ENCODE measurements at regions not wholly inside any gene's neighbourhood (a gene's known extent, or its start where the extent isn't known, plus 50 kb on each side); places are given as distances from the start of the nearest gene placed in this dataset.

DNA sequence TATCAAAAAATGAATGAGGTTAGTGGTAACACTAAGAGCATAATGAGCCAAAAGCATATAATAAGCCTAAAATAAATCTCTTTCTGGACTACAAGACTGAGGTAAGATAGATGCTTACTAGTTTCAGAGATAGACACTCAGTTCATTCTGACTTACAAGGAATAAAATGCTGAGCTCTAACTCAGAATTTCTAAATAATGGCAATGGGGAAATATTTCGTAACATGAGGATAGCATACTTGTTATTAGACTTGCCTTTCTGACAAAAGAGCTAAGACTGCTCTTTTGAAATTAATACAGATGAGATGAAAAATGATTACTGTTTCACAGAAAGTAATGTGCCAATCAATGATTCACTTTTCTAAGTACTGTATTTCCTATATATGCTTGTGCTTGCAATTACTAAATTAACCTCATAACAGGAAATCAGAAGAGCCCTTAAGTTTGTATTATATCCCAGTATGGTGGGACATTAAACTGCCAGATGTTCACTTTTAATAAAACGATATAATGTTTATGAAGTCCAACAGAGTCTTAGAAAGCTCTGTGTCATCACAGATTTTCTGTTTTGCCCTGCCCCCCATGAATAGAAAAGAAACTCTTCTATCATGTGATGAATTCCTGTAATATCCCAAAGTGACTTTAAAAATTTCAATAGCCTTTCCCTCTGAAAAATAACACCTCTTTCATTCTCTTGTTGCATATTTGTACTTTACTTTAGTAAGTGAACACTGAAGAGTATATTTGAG is 2771.0 kb upstream of the PCDH20 start:
- Histone ChIP-seq H3K27me3 (ENCODE audit: low read depth) (no peaks in the 10 kb centered on the region), H3K4me1 (no peaks in the 10 kb centered on the region), H3K9me3 (no peaks in the 10 kb centered on the region), H3K27ac (no peak overlapping the region), H3K4me3 (no peak overlapping the region), H3K36me3 (no peaks in the 10 kb centered on the region)
- no peak for DNase-seq
- intact Hi-C loops (cut with DNase I), result no loop called here
- TF ChIP-seq, protein P1, sequence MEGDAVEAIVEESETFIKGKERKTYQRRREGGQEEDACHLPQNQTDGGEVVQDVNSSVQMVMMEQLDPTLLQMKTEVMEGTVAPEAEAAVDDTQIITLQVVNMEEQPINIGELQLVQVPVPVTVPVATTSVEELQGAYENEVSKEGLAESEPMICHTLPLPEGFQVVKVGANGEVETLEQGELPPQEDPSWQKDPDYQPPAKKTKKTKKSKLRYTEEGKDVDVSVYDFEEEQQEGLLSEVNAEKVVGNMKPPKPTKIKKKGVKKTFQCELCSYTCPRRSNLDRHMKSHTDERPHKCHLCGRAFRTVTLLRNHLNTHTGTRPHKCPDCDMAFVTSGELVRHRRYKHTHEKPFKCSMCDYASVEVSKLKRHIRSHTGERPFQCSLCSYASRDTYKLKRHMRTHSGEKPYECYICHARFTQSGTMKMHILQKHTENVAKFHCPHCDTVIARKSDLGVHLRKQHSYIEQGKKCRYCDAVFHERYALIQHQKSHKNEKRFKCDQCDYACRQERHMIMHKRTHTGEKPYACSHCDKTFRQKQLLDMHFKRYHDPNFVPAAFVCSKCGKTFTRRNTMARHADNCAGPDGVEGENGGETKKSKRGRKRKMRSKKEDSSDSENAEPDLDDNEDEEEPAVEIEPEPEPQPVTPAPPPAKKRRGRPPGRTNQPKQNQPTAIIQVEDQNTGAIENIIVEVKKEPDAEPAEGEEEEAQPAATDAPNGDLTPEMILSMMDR (IDR thresholded peaks at IDR 0.05), result no peak
- ATAC-seq, result no peak

DNA sequence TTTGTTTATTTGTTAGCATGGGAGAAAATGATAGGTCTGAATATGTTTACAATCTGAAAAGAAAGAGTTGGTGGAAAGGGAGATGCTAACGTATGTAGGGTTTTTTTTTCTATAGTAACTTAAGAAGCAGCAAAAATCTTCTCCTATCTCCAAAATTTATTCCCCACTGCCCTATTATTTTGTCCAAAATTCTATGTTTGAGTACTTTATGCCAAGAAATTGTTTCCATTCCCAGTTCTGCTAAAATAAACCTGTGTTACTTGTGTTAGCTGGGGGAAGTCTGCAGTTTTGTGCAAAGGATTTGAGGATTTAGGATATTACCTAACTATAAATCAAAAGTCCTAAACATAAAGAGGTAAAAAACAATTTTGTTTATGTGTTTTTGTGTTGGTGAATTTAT is 2770.4 kb upstream of the PCDH20 start:
- H3K4me1 ChIP-seq, result no peaks in the 10 kb centered on the region
- no peaks in the 10 kb centered on the region for H3K27me3 ChIP-seq (ENCODE audit: low read depth)
- no peak overlapping the region for H3K4me3 ChIP-seq
- intact Hi-C loops (cut with DNase I), result no loop called here
- no peak for DNase-seq
- H3K9me3 ChIP-seq, result no peaks in the 10 kb centered on the region
- TF ChIP-seq, protein P1 (IDR thresholded peaks at IDR 0.05), result no peak
- ATAC-seq, result no peak
- H3K27ac ChIP-seq, result no peak overlapping the region
- H3K36me3 ChIP-seq, result no peaks in the 10 kb centered on the region

GRCh38 chr13:64180756-64181155 is 2765.1 kb upstream of the PCDH20 start:
- H3K36me3 ChIP-seq, result no peaks in the 10 kb centered on the region
- no peak overlapping the region for H3K4me3 ChIP-seq
- no peaks in the 10 kb centered on the region for H3K27me3 ChIP-seq (ENCODE audit: low read depth)
- TF ChIP-seq, protein P1 (IDR thresholded peaks at IDR 0.05), result no peak
- H3K9me3 ChIP-seq, result no peaks in the 10 kb centered on the region
- no peaks in the 10 kb centered on the region for H3K4me1 ChIP-seq
- intact Hi-C loops (cut with DNase I), result no loop called here
- DNase-seq (no peak), ATAC-seq (no peak)
- H3K27ac ChIP-seq, result no peak overlapping the region

DNA sequence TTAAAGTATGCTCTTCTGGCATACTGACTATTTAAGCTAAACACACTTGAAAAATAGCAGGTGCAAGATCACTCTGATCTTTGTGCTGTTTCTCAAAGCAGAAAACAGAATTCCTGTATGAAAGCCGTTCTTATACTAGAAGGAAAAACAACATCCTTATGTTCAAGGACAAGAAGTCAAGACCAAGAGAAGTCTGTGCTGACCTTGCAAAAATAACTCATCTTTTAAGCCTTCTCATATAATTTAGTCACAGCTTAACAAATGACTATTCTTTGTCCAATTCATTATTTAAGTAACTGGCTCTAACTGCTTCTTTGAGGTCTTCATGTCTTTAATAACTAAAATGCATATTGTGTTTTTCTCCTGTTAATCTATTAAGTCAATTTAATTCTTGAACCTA is 2750.2 kb upstream of the PCDH20 start:
- H3K27ac ChIP-seq, result no peak overlapping the region
- no peaks in the 10 kb centered on the region for H3K36me3 ChIP-seq
- ATAC-seq (no peak), DNase-seq (no peak)
- no peaks in the 10 kb centered on the region for H3K9me3 ChIP-seq
- TF ChIP-seq, protein P1 (IDR thresholded peaks at IDR 0.05), result no peak
- no peaks in the 10 kb centered on the region for H3K27me3 ChIP-seq (ENCODE audit: low read depth)
- intact Hi-C loops (cut with DNase I), result no loop called here
- H3K4me1 ChIP-seq, result no peaks in the 10 kb centered on the region
- no peak overlapping the region for H3K4me3 ChIP-seq

GRCh38 chr13:64164435-64164834 is 2748.8 kb upstream of the PCDH20 start:
- no peak for ATAC-seq
- no peaks in the 10 kb centered on the region for H3K9me3 ChIP-seq
- intact Hi-C loops (cut with DNase I), result no loop called here
- no peak for DNase-seq
- no peaks in the 10 kb centered on the region for H3K27me3 ChIP-seq (ENCODE audit: low read depth)
- TF ChIP-seq, protein P1 (IDR thresholded peaks at IDR 0.05), result no peak
- no peak overlapping the region for H3K27ac ChIP-seq
- H3K4me1 ChIP-seq, result no peaks in the 10 kb centered on the region
- no peaks in the 10 kb centered on the region for H3K36me3 ChIP-seq
- H3K4me3 ChIP-seq, result no peak overlapping the region

All from lower lobe of right lung (tissue), 2 donors.